H1 (cell line): ENCODE measurements at regions not wholly inside any gene's neighbourhood (a gene's known extent, or its start where the extent isn't known, plus 50 kb on each side); places are given as distances from the start of the nearest gene placed in this dataset.
A peak's percentile ranks its signal among the peaks of the same experiment; 100 is the strongest.

ENCODE experiments used
- CTCF ChIA-PET: fragments of 300-600 bp; sonication (Branson Sonifier 250); formaldehyde crosslinking; loops from one replicate; lab custom pipeline; 2021; ENCODE audit not compliant: partially characterized antibody; lab: Charles Lee
- POLR2A ChIA-PET: fragments of 300-600 bp; sonication (Branson Sonifier 250); formaldehyde crosslinking; loops from one replicate; lab custom pipeline; 2021; ENCODE audit warnings: inconsistent platforms; ENCODE audit not compliant: partially characterized antibody; lab: Charles Lee
- DNase-seq, 2 experiments: peaks; one replicate each; pipeline versions ENCODE4 v3.0.0 to v3.0.0-alpha.2; 2010 to 2022; ENCODE audit warnings: low spot score in 2 of 2, low read depth in 1 of 2, mixed read lengths in 1 of 2
- FAIRE-seq: peaks from 2 replicates; lab custom pipeline; 2011; peaks lifted over from hg19 to GRCh38; lab: Jason Lieb, UNC
- H2AFZ ChIP-seq: 2 replicates; pipeline ENCODE4 v1.8.1; 2012; ENCODE audit warnings: low read length, inconsistent platforms
- H2AK5ac ChIP-seq: 2 replicates; pipeline ENCODE4 v1.6.1; 2013; ENCODE audit warnings: low read depth, low read length
- H2BK120ac ChIP-seq: replicated peaks from 2 replicates; pipeline ENCODE3; 2013; ENCODE audit warnings: low read depth, low read length, inconsistent platforms
- H2BK12ac ChIP-seq: 2 replicates; pipeline ENCODE4 v1.6.1; 2013; ENCODE audit warnings: low read depth, low read length
- H2BK15ac ChIP-seq: 2 replicates; pipeline ENCODE4 v1.6.1; 2013; ENCODE audit warnings: low read length
- H2BK20ac ChIP-seq: 2 replicates; pipeline ENCODE4 v1.6.1; 2013; ENCODE audit warnings: low read length
- H2BK5ac ChIP-seq: 2 replicates; pipeline ENCODE4 v1.6.1; 2013; ENCODE audit warnings: low read depth, low read length
- H3K14ac ChIP-seq: 2 replicates; pipeline ENCODE4 v1.6.1; 2013; ENCODE audit warnings: inconsistent platforms; ENCODE audit not compliant: insufficient read length
- H3K18ac ChIP-seq: 2 replicates; pipeline ENCODE4 v1.6.1; 2013; ENCODE audit warnings: low read length; ENCODE audit errors: extremely low read depth
- H3K23ac ChIP-seq: 2 replicates; pipeline ENCODE4 v1.6.1; 2013; ENCODE audit warnings: inconsistent platforms; ENCODE audit not compliant: insufficient read length
- H3K23me2 ChIP-seq: 2 replicates; pipeline ENCODE4 v1.6.1; 2013; ENCODE audit warnings: low read depth, low read length
- H3K27ac ChIP-seq: 2 replicates; pipeline ENCODE4 v1.6.1; 2011; ENCODE audit warnings: low read depth, low read length, inconsistent platforms
- H3K27me3 ChIP-seq, 4 experiments: replicated peaks in 1 of 4; 1 replicate in 1 of 4; 2 replicates in 3 of 4; pipeline versions ENCODE4 v1.6.1 to v1.8.1; 2011 to 2013; ENCODE audit warnings: low read length in 3 of 4, mild to moderate bottlenecking in 3 of 4, inconsistent platforms in 2 of 4, mixed read lengths in 2 of 4, moderate library complexity in 1 of 4; ENCODE audit not compliant: control insufficient read depth in 3 of 4, insufficient read depth in 3 of 4; ENCODE audit errors: extremely low read depth in 1 of 4
- H3K36me3 ChIP-seq, 4 experiments: 2 replicates each; pipeline versions ENCODE4 v1.6.1 to v1.8.1; 2011 to 2013; ENCODE audit warnings: mild to moderate bottlenecking in 4 of 4, low read length in 3 of 4, moderate library complexity in 2 of 4, control low read depth in 1 of 4, inconsistent platforms in 1 of 4; ENCODE audit not compliant: insufficient read depth in 4 of 4, control insufficient read depth in 2 of 4
- H3K4ac ChIP-seq: replicated peaks from 2 replicates; pipeline ENCODE3; 2013; ENCODE audit warnings: low read length, low read depth, mixed read lengths, inconsistent platforms; ENCODE audit not compliant: insufficient read length
- H3K4me1 ChIP-seq, 4 experiments: replicated peaks in 1 of 4; 1 replicate in 1 of 4; 2 replicates in 3 of 4; pipeline versions ENCODE4 v1.6.1 to v1.8.1; 2011 to 2013; ENCODE audit warnings: low read length in 3 of 4, inconsistent platforms in 2 of 4, mixed read lengths in 1 of 4; ENCODE audit not compliant: insufficient read depth in 4 of 4, control insufficient read depth in 3 of 4
- H3K4me2 ChIP-seq, 2 experiments: 2 replicates each; pipeline versions ENCODE4 v1.6.1 to v1.8.1; 2011 to 2013; ENCODE audit warnings: low read depth in 2 of 2, low read length in 2 of 2, control low read depth in 1 of 2, inconsistent platforms in 1 of 2, mild to moderate bottlenecking in 1 of 2; ENCODE audit not compliant: insufficient read depth in 1 of 2
- H3K4me3 ChIP-seq, 4 experiments: fragments of 200-600, 300-600 bp in 1 of 4; sonication (generic), shearing (Covaris generic), sonication (Bioruptor Twin) in 1 of 4; 2 replicates each; pipeline versions ENCODE4 v1.5.1 to v1.8.1; 2011 to 2016; ENCODE audit warnings: low read length in 4 of 4, low read depth in 3 of 4, control low read depth in 2 of 4, inconsistent platforms in 2 of 4, mild to moderate bottlenecking in 2 of 4, mixed read lengths in 1 of 4, moderate library complexity in 1 of 4; ENCODE audit not compliant: insufficient read depth in 2 of 4; ENCODE audit errors: extremely low read depth in 1 of 4
- H3K56ac ChIP-seq: replicated peaks from 2 replicates; pipeline ENCODE3; 2013; ENCODE audit warnings: low read depth, mild to moderate bottlenecking, mixed read lengths, low read length, inconsistent platforms; ENCODE audit not compliant: insufficient read length
- H3K79me1 ChIP-seq: 2 replicates; pipeline ENCODE4 v1.6.1; 2013; ENCODE audit warnings: low read depth, low read length, control low read depth
- H3K79me2 ChIP-seq, 2 experiments: 2 replicates each; pipeline versions ENCODE4 v1.6.1 to v1.8.1; 2012 to 2013; ENCODE audit warnings: low read length in 2 of 2, mild to moderate bottlenecking in 2 of 2, inconsistent platforms in 1 of 2; ENCODE audit not compliant: insufficient read depth in 2 of 2, control insufficient read depth in 1 of 2
- H3K9ac ChIP-seq, 4 experiments: replicated peaks in 1 of 4; 1 replicate in 1 of 4; 2 replicates in 3 of 4; pipeline versions ENCODE4 v1.6.1 to v1.8.1; 2011 to 2013; ENCODE audit warnings: low read depth in 3 of 4, low read length in 3 of 4, control low read depth in 2 of 4, mild to moderate bottlenecking in 2 of 4, moderate library complexity in 2 of 4, inconsistent platforms in 1 of 4; ENCODE audit errors: extremely low read depth in 1 of 4
- H3K9me3 ChIP-seq, 2 experiments: 2 replicates each; pipeline versions ENCODE4 v1.6.1 to v1.8.1; 2012 to 2013; ENCODE audit warnings: mild to moderate bottlenecking in 2 of 2, moderate library complexity in 2 of 2, control low read depth in 1 of 2, inconsistent platforms in 1 of 2, low read depth in 1 of 2, low read length in 1 of 2, mixed read lengths in 1 of 2; ENCODE audit not compliant: insufficient read depth in 2 of 2
- H4K20me1 ChIP-seq, 2 experiments: replicated peaks in 1 of 2; 2 replicates each; pipeline versions ENCODE3 to v1.8.1; 2011 to 2013; ENCODE audit warnings: inconsistent platforms in 2 of 2, low read length in 2 of 2, mild to moderate bottlenecking in 1 of 2; ENCODE audit not compliant: insufficient read depth in 2 of 2, control insufficient read depth in 1 of 2
- H4K5ac ChIP-seq: 2 replicates; pipeline ENCODE4 v1.6.1; 2013; ENCODE audit warnings: low read length, low read depth, mixed read lengths, inconsistent platforms; ENCODE audit not compliant: insufficient read length
- H4K8ac ChIP-seq: 2 replicates; pipeline ENCODE4 v1.8.0; 2013; ENCODE audit warnings: mild to moderate bottlenecking, moderate library complexity, low read length, inconsistent platforms; ENCODE audit not compliant: insufficient read depth; ENCODE audit errors: extremely low read depth
- H4K91ac ChIP-seq: replicated peaks from 2 replicates; pipeline ENCODE3; 2013; ENCODE audit warnings: low read length, mixed read lengths, inconsistent platforms; ENCODE audit not compliant: insufficient read length
- ASH2L ChIP-seq: fragments of 200-600, 300-600 bp; sonication (generic); IDR thresholded peaks from one replicate; pipeline ENCODE4 v1.7.1; 2017; ENCODE audit warnings: low read length
- ATF3 ChIP-seq: IDR thresholded peaks from 2 replicates; pipeline ENCODE4 v1.6.1; 2011; ENCODE audit warnings: low read depth, mild to moderate bottlenecking, low read length; ENCODE audit not compliant: insufficient read depth
- BACH1 ChIP-seq: IDR thresholded peaks from 2 replicates; pipeline ENCODE4 v1.6.1; 2012; ENCODE audit warnings: low read length, improper control_type of control experiment
- CTBP2 ChIP-seq: IDR thresholded peaks from 2 replicates; pipeline ENCODE4 v1.7.0; 2011; ENCODE audit warnings: borderline replicate concordance, mild to moderate bottlenecking, moderate library complexity, mixed read lengths, low read length; ENCODE audit not compliant: insufficient read depth, insufficient read length
- EP300 ChIP-seq, 2 experiments: IDR thresholded peaks; 1 replicate in 1 of 2; 2 replicates in 1 of 2; pipeline ENCODE4 v1.6.1; 2011 to 2012; ENCODE audit warnings: low read depth in 2 of 2, low read length in 2 of 2, mild to moderate bottlenecking in 2 of 2, borderline replicate concordance in 1 of 2, inconsistent platforms in 1 of 2, moderate library complexity in 1 of 2
- EZH2 ChIP-seq: fragments of 200-600 bp; sonication (generic); IDR thresholded peaks from 2 replicates; pipeline ENCODE4 v1.7.1; 2012; ENCODE audit warnings: low read depth, mild to moderate bottlenecking, moderate library complexity, low read length, inconsistent platforms; ENCODE audit not compliant: severe bottlenecking
- HDAC2 ChIP-seq, 2 experiments: fragments of 300-600 bp in 1 of 2; sonication (generic) in 1 of 2; IDR thresholded peaks; 2 replicates each; pipeline ENCODE4 v1.6.1; 2011 to 2012; ENCODE audit warnings: low read depth in 2 of 2, low read length in 2 of 2, mild to moderate bottlenecking in 2 of 2, moderate library complexity in 2 of 2, borderline replicate concordance in 1 of 2, inconsistent platforms in 1 of 2
- HDAC6 ChIP-seq: IDR thresholded peaks from one replicate; pipeline ENCODE4 v1.7.1; 2012; ENCODE audit warnings: low read depth, mild to moderate bottlenecking, inconsistent platforms, low read length, moderate library complexity
- SAP30 ChIP-seq: fragments of 300-600 bp; sonication (generic); IDR thresholded peaks from 2 replicates; pipeline ENCODE4 v1.7.1; 2012; ENCODE audit warnings: low read length, moderate library complexity, mild to moderate bottlenecking, inconsistent platforms; ENCODE audit not compliant: insufficient read depth, insufficient replicate concordance
- SIN3A ChIP-seq, 2 experiments: IDR thresholded peaks in 1 of 2; conservative IDR thresholded peaks in 1 of 2; 2 replicates each; pipeline ENCODE4 v1.6.1; 2011 to 2012; ENCODE audit warnings: low read length in 2 of 2, improper control_type of control experiment in 1 of 2, low read depth in 1 of 2, mild to moderate bottlenecking in 1 of 2
- SIX5 ChIP-seq: IDR thresholded peaks from 2 replicates; pipeline ENCODE4 v1.6.1; 2011; ENCODE audit warnings: mild to moderate bottlenecking, low read depth, low read length
- SP2 ChIP-seq: IDR thresholded peaks from 2 replicates; pipeline ENCODE4 v1.6.1; 2012; ENCODE audit warnings: mild to moderate bottlenecking, low read length, inconsistent platforms
- YY1 ChIP-seq: IDR thresholded peaks from 2 replicates; pipeline ENCODE4 v1.6.1; 2011; ENCODE audit warnings: low read depth, mild to moderate bottlenecking, low read length
- WGBS, 2 experiments: shearing (Covaris generic) in 1 of 2; methylation state at CpG; one replicate each; pipeline versions ENCODE4 v1.1.6 to v1.1.7; 2013 to 2015; ENCODE audit warnings: low lambda C conversion rate in 2 of 2, mixed read lengths in 2 of 2, inconsistent platforms in 1 of 2, low coverage in 1 of 2, missing lambda C conversion rate in 1 of 2; ENCODE audit not compliant: insufficient replicate concordance in 2 of 2, insufficient coverage in 1 of 2, insufficient read length in 1 of 2; ENCODE audit errors: extremely low coverage in 1 of 2, missing lambda C conversion rate in 1 of 2; 5-methylcytosine and 5-hydroxymethylcytosine counted together

- no peak overlapping the region for H4K5ac ChIP-seq
- no peaks in the 10 kb centered on the region for H3K27me3 ChIP-seq
- no peaks in the 10 kb centered on the region for H3K79me1 ChIP-seq
- H3K27ac ChIP-seq, result no peak overlapping the region
- no peak overlapping the region for H4K91ac ChIP-seq
- no peak overlapping the region for H2BK5ac ChIP-seq
- H2AK5ac ChIP-seq, result no peak overlapping the region
- WGBS, 2 experiments, result 73% methylated on average over 4 of the region's 4 CpGs; no CpG with 5 or more reads in 1 of the 2 experiments
- H3K23ac ChIP-seq, result no peak overlapping the region
- H4K20me1 ChIP-seq, result no peaks in the 10 kb centered on the region
- no peak for DNase-seq
- H2BK120ac ChIP-seq, result no peak overlapping the region
- H3K18ac ChIP-seq, result no peak overlapping the region
- H3K4me1 ChIP-seq, result no peaks in the 10 kb centered on the region
- no peak overlapping the region for H2BK20ac ChIP-seq
- H3K14ac ChIP-seq, result no peak overlapping the region
- FAIRE-seq, result no peak
- no peaks in the 10 kb centered on the region for H3K79me2 ChIP-seq
- no peak overlapping the region for H3K4me3 ChIP-seq
- H4K8ac ChIP-seq, result no peak overlapping the region
- no peak overlapping the region for H3K4me2 ChIP-seq
- H3K9ac ChIP-seq, result no peak overlapping the region
- no peak overlapping the region for H2BK15ac ChIP-seq
- no peak overlapping the region for H3K56ac ChIP-seq
- H3K23me2 ChIP-seq, result no peaks in the 10 kb centered on the region; the same call in 1 of the 2 replicates
- H3K9me3 ChIP-seq, result no peaks in the 10 kb centered on the region
- TF ChIP-seq HDAC6, result no peak
- TF ChIP-seq YY1, result no peak
- TF ChIP-seq SIX5, result no peak
- no peak for TF ChIP-seq EP300 (IDR thresholded peaks at IDR 0.05; ENCODE audit: borderline replicate concordance in 1 of 2, low read depth in 2 of 2, low read length in 2 of 2)
- no peak for TF ChIP-seq SIN3A (conservative IDR thresholded peaks at IDR 0.05 in 1 of 2, IDR thresholded peaks at IDR 0.05 in 1 of 2; ENCODE audit: low read depth in 1 of 2, low read length in 2 of 2)
- TF ChIP-seq CTBP2, result no peak
- no peak for TF ChIP-seq ASH2L
- no peak for TF ChIP-seq EZH2
- TF ChIP-seq SP2, result no peak
- TF ChIP-seq BACH1, result no peak
- no peak for TF ChIP-seq ATF3
- TF ChIP-seq SAP30, result no peak
- no peak for TF ChIP-seq HDAC2 (IDR thresholded peaks at IDR 0.05; ENCODE audit: borderline replicate concordance in 1 of 2, low read depth in 2 of 2, low read length in 2 of 2)
- H2AFZ ChIP-seq, result peak overlapping the region; percentile 67; the same call in 1 of the 2 replicates
- H2BK12ac ChIP-seq, result no peak overlapping the region
- no peak overlapping the region for H3K4ac ChIP-seq
- no peaks in the 10 kb centered on the region for H3K36me3 ChIP-seq
- POLR2A ChIA-PET, result no interaction called here
- CTCF ChIA-PET, result interaction anchor here (0.6 kb wide), 1 partner anchor 809 kb away, joined by 4 read pairs; no protein-coding TSS in a partner anchor
These were observed 438.8 kb upstream of the B3GALT2 start for GRCh38 chr1:193625255-193625654.
